Endothelial cell of umbilical vein (primary cell): ENCODE measurements at regions not wholly inside any gene's neighbourhood (a gene's known extent, or its start where the extent isn't known, plus 50 kb on each side); places are given as distances from the start of the nearest gene placed in this dataset.
"Not testable (repeated sequence)": the region's sequence is repeated elsewhere in the genome, so short reads cannot be mapped to it uniquely, and the experiment has no call there.

ENCODE experiments used
- BruUV-seq: library from RNA; stranded (reverse); fragments of 400-500 nt; replicated peaks from 2 replicates; lab custom pipeline; 2021; lab: Mats Ljungman, UMichigan
- CTCF ChIA-PET: fragments of 300-600, 350-600 bp; sonication (Branson Sonifier 250); formaldehyde crosslinking; loops from one replicate; lab custom pipeline; 2021; ENCODE audit warnings: antibody characterized with exemption, inconsistent platforms; lab: Charles Lee
- POLR2A ChIA-PET: fragments of 300-600, 350-600 bp; sonication (Branson Sonifier 250); formaldehyde crosslinking; loops from one replicate; lab custom pipeline; 2021; ENCODE audit warnings: antibody characterized with exemption, inconsistent platforms; lab: Charles Lee
- DNase-seq: peaks from one replicate; pipeline ENCODE4 v3.0.0-alpha.2; 2011; ENCODE audit warnings: low read depth, low spot score
- FAIRE-seq: peaks from 2 replicates; lab custom pipeline; 2011; peaks lifted over from hg19 to GRCh38; lab: Jason Lieb, UNC
- H2AFZ ChIP-seq: 2 replicates; pipeline ENCODE4 v1.6.0; 2012; ENCODE audit warnings: low read depth, low read length, control low read depth, inconsistent platforms
- H3K27ac ChIP-seq: 2 replicates; pipeline ENCODE4 v1.5.1; 2011; ENCODE audit warnings: low read depth, mild to moderate bottlenecking, control low read depth, low read length, moderate library complexity; ENCODE audit not compliant: insufficient read depth
- H3K27me3 ChIP-seq, 2 experiments: 2 replicates each; pipeline versions ENCODE4 v1.6.0 to v1.6.1; 2011; ENCODE audit warnings: low read length in 2 of 2, mixed read lengths in 1 of 2; ENCODE audit not compliant: control insufficient read depth in 2 of 2, insufficient read depth in 2 of 2
- H3K36me3 ChIP-seq, 2 experiments: 2 replicates in 1 of 2; 3 replicates in 1 of 2; pipeline ENCODE4 v1.5.1; 2011; ENCODE audit warnings: low read length in 2 of 2, mild to moderate bottlenecking in 1 of 2, moderate library complexity in 1 of 2; ENCODE audit not compliant: control insufficient read depth in 2 of 2, insufficient read depth in 2 of 2; ENCODE audit errors: extremely low read depth in 1 of 2
- H3K4me1 ChIP-seq: 3 replicates; pipeline ENCODE4 v1.5.1; 2011; ENCODE audit warnings: mild to moderate bottlenecking, low read length; ENCODE audit not compliant: control insufficient read depth, insufficient read depth; ENCODE audit errors: extremely low read depth
- H3K4me2 ChIP-seq: 2 replicates; pipeline ENCODE4 v1.6.1; 2011; ENCODE audit warnings: low read length, control low read depth, mixed read lengths; ENCODE audit not compliant: insufficient read depth
- H3K4me3 ChIP-seq, 3 experiments: fragments of 200-600 bp in 1 of 3; sonication (generic), shearing (Covaris generic) in 1 of 3; replicated peaks in 1 of 3; 2 replicates each; pipeline ENCODE4 v1.5.1; 2011 to 2016; ENCODE audit warnings: control low read depth in 3 of 3, low read length in 3 of 3, mild to moderate bottlenecking in 2 of 3, inconsistent platforms in 1 of 3, low read depth in 1 of 3, moderate library complexity in 1 of 3; ENCODE audit not compliant: insufficient read depth in 1 of 3
- H3K79me2 ChIP-seq: 2 replicates; pipeline ENCODE4 v1.6.0; 2012; ENCODE audit warnings: low read length, inconsistent platforms; ENCODE audit not compliant: control insufficient read depth, insufficient read depth
- H3K9ac ChIP-seq: replicated peaks from 2 replicates; pipeline ENCODE3; 2011; ENCODE audit warnings: low read length, control low read depth; ENCODE audit not compliant: insufficient read depth; ENCODE audit errors: extremely low read depth
- H3K9me1 ChIP-seq: replicated peaks from 3 replicates; pipeline ENCODE4 v1.6.0; 2011; ENCODE audit warnings: mild to moderate bottlenecking, low read length; ENCODE audit not compliant: control insufficient read depth, insufficient read depth; ENCODE audit errors: extremely low read depth
- H3K9me3 ChIP-seq: replicated peaks from 2 replicates; pipeline ENCODE4 v1.5.1; 2012; ENCODE audit warnings: low read length, inconsistent platforms; ENCODE audit not compliant: control insufficient read depth, insufficient read depth
- H4K20me1 ChIP-seq: replicated peaks from 2 replicates; pipeline ENCODE3; 2011; ENCODE audit warnings: mild to moderate bottlenecking, low read length; ENCODE audit not compliant: control insufficient read depth, insufficient read depth; ENCODE audit errors: extremely low read depth
- CTCF ChIP-seq, 2 donors: IDR thresholded peaks; 1 replicate in 1 of 2; 2 replicates in 1 of 2; pipeline ENCODE4 v1.5.1; 2011; ENCODE audit warnings: low read length in 2 of 2, mild to moderate bottlenecking in 2 of 2, moderate library complexity in 2 of 2, control low read depth in 1 of 2, inconsistent platforms in 1 of 2, low read depth in 1 of 2; ENCODE audit not compliant: insufficient read depth in 1 of 2; ENCODE audit errors: extremely low read depth in 1 of 2
- EZH2 ChIP-seq: IDR thresholded peaks from 2 replicates; pipeline ENCODE4 v1.6.1; 2012; ENCODE audit warnings: borderline replicate concordance, low read depth, mild to moderate bottlenecking, moderate library complexity, low read length, inconsistent platforms; ENCODE audit not compliant: severe bottlenecking
- FOS ChIP-seq: IDR thresholded peaks from 2 replicates; pipeline ENCODE4 v1.6.1; 2011; ENCODE audit warnings: mild to moderate bottlenecking, low read length, moderate library complexity, borderline replicate concordance; ENCODE audit not compliant: insufficient read depth
- GATA2 ChIP-seq: IDR thresholded peaks from 2 replicates; pipeline ENCODE4 v1.7.0; 2011; ENCODE audit warnings: low read depth, mild to moderate bottlenecking, moderate library complexity, mixed read lengths, low read length; ENCODE audit not compliant: insufficient read length, insufficient read depth
- JUN ChIP-seq: IDR thresholded peaks from 2 replicates; pipeline ENCODE4 v1.6.1; 2011; ENCODE audit warnings: borderline replicate concordance, low read depth; ENCODE audit not compliant: insufficient read length, insufficient read depth
- MAX ChIP-seq: IDR thresholded peaks from 2 replicates; pipeline ENCODE4 v1.6.1; 2011; ENCODE audit not compliant: insufficient read depth, insufficient read length
- MYC ChIP-seq: IDR thresholded peaks from one replicate; pipeline ENCODE4 v1.6.1; 2011; ENCODE audit warnings: mild to moderate bottlenecking, low read depth, low read length
- POLR2A ChIP-seq: IDR thresholded peaks from 2 replicates; pipeline ENCODE4 v1.6.1; 2012; ENCODE audit warnings: low read depth, mild to moderate bottlenecking, control low read depth, low read length
- POLR2AphosphoS5 ChIP-seq: IDR thresholded peaks from 2 replicates; pipeline ENCODE4 v1.6.1; 2012; ENCODE audit warnings: low read depth, mild to moderate bottlenecking, control low read depth, low read length, moderate library complexity; ENCODE audit not compliant: insufficient read depth
- dilution Hi-C: fragments of 300-500 bp; cut with MboI; formaldehyde crosslinking; loops from one replicate; pipeline ENCODE4 v1.15.0; 2019; ENCODE audit warnings: low sequenced_read_pairs; ENCODE audit not compliant: extremely low pct_ligation_motif_present
- intact Hi-C: fragments of 100-400 bp; cut with micrococcal nuclease; formaldehyde crosslinking; loops from one replicate; pipeline ENCODE4 v1.10.0; 2022

DNA sequence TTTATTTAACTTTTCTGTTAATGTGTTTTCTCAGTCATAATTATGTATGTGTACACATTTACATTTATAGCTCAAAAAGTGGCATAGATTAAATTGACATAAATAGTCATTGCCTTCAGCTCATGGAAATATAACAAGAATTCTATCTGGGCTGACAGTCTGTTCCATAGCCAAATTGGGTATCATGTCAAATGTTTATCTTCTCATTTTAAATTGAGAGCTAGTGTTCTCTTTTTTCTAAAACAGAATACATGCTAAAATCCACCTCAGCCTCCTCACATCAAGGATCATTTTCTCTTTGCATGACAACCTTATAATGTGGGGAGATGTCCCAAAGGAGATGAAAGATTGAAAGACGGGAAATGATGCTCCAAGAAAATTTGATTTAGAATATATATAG, 144.1 kb upstream of the BCHE start:
- H3K4me3 ChIP-seq: no peak overlapping the region
- intact Hi-C loops: no loop called here
- no peaks in the 10 kb centered on the region for H3K27me3 ChIP-seq
- H3K9me1 ChIP-seq: no peaks in the 10 kb centered on the region
- no TSS peak for BruUV-seq
- H3K9me3 ChIP-seq: no peaks in the 10 kb centered on the region
- DNase-seq (no peak), FAIRE-seq (no peak)
- H3K27ac ChIP-seq: no peak overlapping the region
- no peaks in the 10 kb centered on the region for H3K36me3 ChIP-seq
- dilution Hi-C loops: no loop called here
- no peak overlapping the region for H3K9ac ChIP-seq
- TF ChIP-seq JUN (no peak), GATA2 (no peak), MAX (no peak), EZH2 (no peak), FOS (no peak), CTCF (IDR thresholded peaks at IDR 0.05; ENCODE audit: extremely low read depth in 1 of 2, insufficient read depth in 1 of 2, low read depth in 1 of 2, low read length in 2 of 2) (no peak), POLR2AphosphoS5 (no peak), MYC (no peak), POLR2A (no peak)
- H3K4me1 ChIP-seq: no peaks in the 10 kb centered on the region
- ChIA-PET POLR2A (no interaction called here), CTCF (no interaction called here)
- H2AFZ ChIP-seq: no peak overlapping the region
- H3K79me2 ChIP-seq: no peaks in the 10 kb centered on the region
- no peak overlapping the region for H3K4me2 ChIP-seq
- no peaks in the 10 kb centered on the region for H4K20me1 ChIP-seq

GRCh38 chr3:165960825-165961224, 123.6 kb upstream of the BCHE start:
- H3K9me3 ChIP-seq, H3K9me1 ChIP-seq, H3K27ac ChIP-seq, H3K36me3 ChIP-seq, H3K79me2 ChIP-seq, H3K4me1 ChIP-seq, BruUV-seq, POLR2A ChIA-PET, H3K4me2 ChIP-seq, DNase-seq, H3K4me3 ChIP-seq, H3K27me3 ChIP-seq, intact Hi-C loops, H4K20me1 ChIP-seq, CTCF ChIA-PET, H2AFZ ChIP-seq, H3K9ac ChIP-seq, dilution Hi-C loops, FAIRE-seq: not testable (repeated sequence)
